GM12878 (cell line): ENCODE measurements at regions not wholly inside any gene's neighbourhood (a gene's known extent, or its start where the extent isn't known, plus 50 kb on each side); places are given as distances from the start of the nearest gene placed in this dataset.

ENCODE experiments used
- ATAC-seq: fragments of 200-7000 bp; cut with Tn5 transposase; 3 replicates; pipeline ENCODE4 v1.9.1; 2020; ENCODE audit warnings: mild to moderate bottlenecking, moderate library complexity
- BruUV-seq: library from RNA; stranded (reverse); fragments of 400-500 nt; replicated peaks from 2 replicates; lab custom pipeline; 2021; lab: Mats Ljungman, UMichigan
- CTCF ChIA-PET: fragments of 300-600 bp; sonication (Branson Sonifier 250); formaldehyde crosslinking; extraction: SDS; loops from one replicate; lab custom pipeline; 2021; ENCODE audit warnings: inconsistent platforms; lab: Yijun Ruan, JAX
- POLR2A ChIA-PET: fragments of 350-600 bp; formaldehyde crosslinking; extraction: SDS; loops from one replicate; lab custom pipeline; 2021; ENCODE audit warnings: inconsistent platforms; lab: Charles Lee
- RAD21 ChIA-PET: fragments of 300-600 bp; sonication (Branson Sonifier 250); formaldehyde crosslinking; loops from one replicate; lab custom pipeline; 2023; ENCODE audit warnings: antibody characterized with exemption; ENCODE audit not compliant: unreplicated experiment; lab: Charles Lee
- SMC1A ChIA-PET: fragments of 300-600 bp; sonication (Branson Sonifier 250); formaldehyde crosslinking; loops from one replicate; lab custom pipeline; 2023; ENCODE audit not compliant: unreplicated experiment, uncharacterized antibody; lab: Charles Lee
- DNase-seq: peaks from one replicate; pipeline ENCODE4 v3.0.0-alpha.2; 2011; ENCODE audit warnings: low read depth, low spot score
- FAIRE-seq: peaks from 3 replicates; lab custom pipeline; 2011; peaks lifted over from hg19 to GRCh38; lab: Jason Lieb, UNC
- H2AFZ ChIP-seq: 2 replicates; pipeline ENCODE4 v1.6.0; 2011; ENCODE audit warnings: low read depth, low read length, control low read depth; ENCODE audit not compliant: control insufficient read depth
- H3K27ac ChIP-seq: 2 replicates; pipeline ENCODE4 v1.5.1; 2011; ENCODE audit warnings: control low read depth; ENCODE audit not compliant: control insufficient read depth, insufficient read depth
- H3K27me3 ChIP-seq, 2 experiments: replicated peaks in 1 of 2; 2 replicates each; pipeline versions ENCODE4 v1.6.0 to v1.6.1; 2011; ENCODE audit warnings: low read length in 1 of 2; ENCODE audit not compliant: control insufficient read depth in 2 of 2, insufficient read depth in 2 of 2
- H3K36me3 ChIP-seq, 2 experiments: 2 replicates each; pipeline ENCODE4 v1.5.1; 2011; ENCODE audit warnings: low read length in 1 of 2; ENCODE audit not compliant: control insufficient read depth in 2 of 2, insufficient read depth in 2 of 2
- H3K4me1 ChIP-seq: 2 replicates; pipeline ENCODE4 v1.6.1; 2011; ENCODE audit warnings: mild to moderate bottlenecking, low read length, moderate library complexity, mixed read lengths; ENCODE audit not compliant: control insufficient read depth, insufficient read depth
- H3K4me2 ChIP-seq: 2 replicates; pipeline ENCODE4 v1.6.0; 2011; ENCODE audit warnings: control low read depth; ENCODE audit not compliant: control insufficient read depth, insufficient read depth
- H3K4me3 ChIP-seq: fragments of 200-600 bp; sonication (generic); 2 replicates; pipeline ENCODE4 v1.5.1; 2016
- H3K79me2 ChIP-seq: 2 replicates; pipeline ENCODE4 v1.6.0; 2011; ENCODE audit warnings: low read length; ENCODE audit not compliant: control insufficient read depth, insufficient read depth
- H3K9ac ChIP-seq: 2 replicates; pipeline ENCODE4 v1.8.0; 2011; ENCODE audit warnings: low read length, control low read depth, mixed read lengths; ENCODE audit not compliant: control insufficient read depth, insufficient read depth
- H3K9me3 ChIP-seq: replicated peaks from 3 replicates; pipeline ENCODE4 v1.5.1; 2011; ENCODE audit warnings: mild to moderate bottlenecking, low read length; ENCODE audit not compliant: control insufficient read depth, insufficient read depth
- H4K20me1 ChIP-seq: 2 replicates; pipeline ENCODE4 v1.6.0; 2011; ENCODE audit not compliant: control insufficient read depth, insufficient read depth
- ASH2L ChIP-seq: fragments of 300-600, 200-600 bp; sonication (generic); IDR thresholded peaks from 2 replicates; pipeline ENCODE4 v1.6.1; 2017; ENCODE audit warnings: low read depth, mild to moderate bottlenecking, borderline replicate concordance
- DPF2 ChIP-seq: fragments of 450-650 bp; IDR thresholded peaks from 2 replicates; pipeline ENCODE4 v1.6.1; 2017; ENCODE audit warnings: mild to moderate bottlenecking
- IKZF2 ChIP-seq, 2 experiments: fragments of 450-650 bp; IDR thresholded peaks; 2 replicates each; pipeline ENCODE4 v1.6.1; 2017; ENCODE audit warnings: mild to moderate bottlenecking in 2 of 2, moderate library complexity in 2 of 2
- NBN ChIP-seq: fragments of 450-650 bp; IDR thresholded peaks from 2 replicates; pipeline ENCODE4 v1.6.1; 2016
- NFXL1 ChIP-seq: fragments of 450-650 bp; IDR thresholded peaks from 2 replicates; pipeline ENCODE4 v1.6.1; 2017; ENCODE audit warnings: antibody characterized with exemption, mild to moderate bottlenecking, borderline replicate concordance
- RAD51 ChIP-seq: fragments of 450-650 bp; IDR thresholded peaks from 2 replicates; pipeline ENCODE4 v1.6.1; 2016; ENCODE audit warnings: moderate library complexity, mild to moderate bottlenecking, inconsistent platforms
- REST ChIP-seq: IDR thresholded peaks from 2 replicates; pipeline ENCODE4 v1.6.1; 2012; ENCODE audit warnings: mild to moderate bottlenecking, low read depth, low read length
- SMC3 ChIP-seq: IDR thresholded peaks from 2 replicates; pipeline ENCODE4 v1.6.1; 2011; ENCODE audit warnings: low read length, improper control_type of control experiment, borderline replicate concordance
- SUPT20H ChIP-seq: IDR thresholded peaks from 2 replicates; pipeline ENCODE4 v1.6.1; 2011; ENCODE audit warnings: low read depth, mild to moderate bottlenecking, low read length, moderate library complexity, borderline replicate concordance; ENCODE audit not compliant: control insufficient read depth
- USF2 ChIP-seq: IDR thresholded peaks from 2 replicates; pipeline ENCODE4 v1.6.1; 2011; ENCODE audit warnings: low read depth, low read length, improper control_type of control experiment, borderline replicate concordance
- ZBTB33 ChIP-seq: fragments of 450-650 bp; IDR thresholded peaks from 2 replicates; pipeline ENCODE4 v1.6.1; 2017; ENCODE audit warnings: mild to moderate bottlenecking
- ZBTB40 ChIP-seq: fragments of 450-650 bp; IDR thresholded peaks from 2 replicates; pipeline ENCODE4 v1.6.1; 2016; ENCODE audit warnings: mild to moderate bottlenecking, moderate library complexity, borderline replicate concordance
- WGBS: methylation state at CpG from one replicate; pipeline ENCODE4 v1.1.6; 2016; ENCODE audit warnings: low lambda C conversion rate; ENCODE audit not compliant: insufficient replicate concordance, insufficient coverage; ENCODE audit errors: missing lambda C conversion rate; 5-methylcytosine and 5-hydroxymethylcytosine counted together
- in situ Hi-C: fragments of 300-500 bp; cut with MboI; formaldehyde crosslinking; loops from 9 replicates; pipeline ENCODE4 v1.14.3; 2018; ENCODE audit warnings: mixed read lengths
- intact Hi-C: fragments of 100-400 bp; cut with micrococcal nuclease; formaldehyde crosslinking; loops from one replicate; pipeline ENCODE4 v1.14.2; 2022; ENCODE audit not compliant: unreplicated experiment

GRCh38 chr9:78676623-78677022 lies 379.7 kb downstream of the PSAT1 start (continued):
- TF ChIP-seq RAD51 (no peak), SMC3 (no peak)
- TF ChIP-seq, all 136 proteins: peak for 0

- SMC1A ChIA-PET: no interaction called here
- ATAC-seq: no peak
- RAD21 ChIA-PET: no interaction called here
- no peaks in the 10 kb centered on the region for H3K9me3 ChIP-seq
- H3K36me3 ChIP-seq: no peaks in the 10 kb centered on the region
- H2AFZ ChIP-seq: no peak overlapping the region
- POLR2A ChIA-PET: no interaction called here
- no peaks in the 10 kb centered on the region for H3K79me2 ChIP-seq
- CTCF ChIA-PET: no interaction called here
- no peaks in the 10 kb centered on the region for H3K4me1 ChIP-seq
- H3K27me3 ChIP-seq: no peaks in the 10 kb centered on the region
- FAIRE-seq: no peak
- no peak overlapping the region for H3K27ac ChIP-seq
- H3K4me3 ChIP-seq: no peak overlapping the region
- WGBS: 0% methylated on average over 2 of the region's 2 CpGs
- intact Hi-C loops: no loop called here
- no peaks in the 10 kb centered on the region for H4K20me1 ChIP-seq
- no peak overlapping the region for H3K9ac ChIP-seq
- no peak overlapping the region for H3K4me2 ChIP-seq
- in situ Hi-C loops: no loop called here
- no peak for DNase-seq
- no TSS peak for BruUV-seq
- no peak for TF ChIP-seq USF2
- no peak for TF ChIP-seq ASH2L
- no peak for TF ChIP-seq NBN
- TF ChIP-seq ZBTB40: no peak
- no peak for TF ChIP-seq DPF2
- TF ChIP-seq NFXL1: no peak
- no peak for TF ChIP-seq ZBTB33
- TF ChIP-seq SUPT20H: no peak
- TF ChIP-seq IKZF2 (IDR thresholded peaks at IDR 0.05): no peak
- TF ChIP-seq REST: no peak
Observed at GRCh38 chr9:78677326-78677725, 380.4 kb downstream of the PSAT1 start.
